ENCODE measurements at regions not wholly inside any gene's neighbourhood (a gene's known extent, or its start where the extent isn't known, plus 50 kb on each side); places are given as distances from the start of the nearest gene placed in this dataset.

- Histone ChIP-seq H3K4me1 (no peaks in the 10 kb centered on the region), H3K36me3 (no peaks in the 10 kb centered on the region), H3K27ac (no peak overlapping the region), H3K27me3 (no peaks in the 10 kb centered on the region), H3K4me3 (no peak overlapping the region), H3K9me3 (no peaks in the 10 kb centered on the region)
- no peak for DNase-seq (ENCODE audit: low spot score in 2 of 2)
- intact Hi-C loops (cut with DNase I): loop anchor here (10.0 kb wide), 1 partner anchor 153 kb away; the partner anchor contains the start of gene ADAMTS2
- TF ChIP-seq CTCF (IDR thresholded peaks at IDR 0.05): no peak
These were observed 52.6 kb upstream of the RUFY1 start for GRCh38 chr5:179497636-179498340.

- DNase-seq (ENCODE audit: low spot score in 2 of 2): no peak
- Histone ChIP-seq H3K27me3 (no peaks in the 10 kb centered on the region), H3K36me3 (no peaks in the 10 kb centered on the region), H3K9me3 (no peaks in the 10 kb centered on the region), H3K4me3 (no peak overlapping the region), H3K27ac (no peak overlapping the region), H3K4me1 (no peaks in the 10 kb centered on the region)
- TF ChIP-seq CTCF (IDR thresholded peaks at IDR 0.05): no peak
- intact Hi-C loops (cut with DNase I): loop anchor here (10.0 kb wide), 1 partner anchor 151 kb away; the partner anchor contains the start of gene ADAMTS2
These were observed 54.4 kb upstream of the RUFY1 start for GRCh38 chr5:179495906-179496455.

- H3K36me3 ChIP-seq: no peaks in the 10 kb centered on the region
- H3K9me3 ChIP-seq: no peaks in the 10 kb centered on the region
- TF ChIP-seq CTCF (IDR thresholded peaks at IDR 0.05): no peak
- no peak for DNase-seq (ENCODE audit: low spot score in 2 of 2)
- no peak overlapping the region for H3K4me3 ChIP-seq
- no peak overlapping the region for H3K27ac ChIP-seq
- intact Hi-C loops (cut with DNase I): loop anchor here (1.0 to 10.0 kb wide), 3 partner anchors 150 to 763 kb away; partner anchors contain the start of genes ADAMTS2 and ZNF354A
- no peaks in the 10 kb centered on the region for H3K27me3 ChIP-seq
- no peaks in the 10 kb centered on the region for H3K4me1 ChIP-seq
These were observed 55.4 kb upstream of the RUFY1 start for GRCh38 chr5:179494774-179495526.

- no peak for TF ChIP-seq CTCF (IDR thresholded peaks at IDR 0.05)
- no peaks in the 10 kb centered on the region for H3K27me3 ChIP-seq
- no peak overlapping the region for H3K4me3 ChIP-seq
- H3K27ac ChIP-seq: no peak overlapping the region
- no peaks in the 10 kb centered on the region for H3K9me3 ChIP-seq
- DNase-seq (ENCODE audit: low spot score in 2 of 2): no peak
- intact Hi-C loops (cut with DNase I): no loop called here
- no peaks in the 10 kb centered on the region for H3K36me3 ChIP-seq
- H3K4me1 ChIP-seq: no peaks in the 10 kb centered on the region
These were observed 61.4 kb upstream of the RUFY1 start for GRCh38 chr5:179488975-179489374.

GRCh38 chr5:179488491-179488890 is 61.9 kb upstream of the RUFY1 start:
- TF ChIP-seq CTCF (IDR thresholded peaks at IDR 0.05): no peak
- H3K9me3 ChIP-seq: no peaks in the 10 kb centered on the region
- no peak overlapping the region for H3K27ac ChIP-seq
- H3K4me1 ChIP-seq: no peaks in the 10 kb centered on the region
- DNase-seq (ENCODE audit: low spot score in 2 of 2): no peak
- no peaks in the 10 kb centered on the region for H3K27me3 ChIP-seq
- no peaks in the 10 kb centered on the region for H3K36me3 ChIP-seq
- intact Hi-C loops (cut with DNase I): no loop called here
- no peak overlapping the region for H3K4me3 ChIP-seq
